ENCODE measurements at regions not wholly inside any gene's neighbourhood (a gene's known extent, or its start where the extent isn't known, plus 50 kb on each side); places are given as distances from the start of the nearest gene placed in this dataset.

DNA sequence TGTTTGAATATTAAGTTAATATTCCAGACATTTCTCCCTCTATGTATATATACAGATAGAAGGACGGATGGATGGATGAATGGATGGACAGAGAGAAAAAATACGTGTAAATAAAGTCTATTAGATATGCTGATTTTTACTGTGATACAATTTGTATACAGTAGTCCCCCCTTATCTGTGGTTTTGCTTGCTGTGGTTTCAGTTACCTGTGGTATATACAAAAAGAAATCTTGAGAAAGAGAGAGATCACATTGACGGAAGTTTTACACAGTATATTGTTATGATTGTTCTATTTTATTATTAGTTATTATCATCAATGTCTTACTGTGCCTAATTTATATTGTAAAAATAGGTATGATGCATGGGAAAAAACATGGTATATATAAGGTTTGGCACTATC, 290.2 kb downstream of the UTRN start:
- no peaks in the 10 kb centered on the region for H3K27me3 Mint-ChIP-seq
- ChIA-PET POLR2A (no interaction called here), CTCF (no interaction called here)

DNA sequence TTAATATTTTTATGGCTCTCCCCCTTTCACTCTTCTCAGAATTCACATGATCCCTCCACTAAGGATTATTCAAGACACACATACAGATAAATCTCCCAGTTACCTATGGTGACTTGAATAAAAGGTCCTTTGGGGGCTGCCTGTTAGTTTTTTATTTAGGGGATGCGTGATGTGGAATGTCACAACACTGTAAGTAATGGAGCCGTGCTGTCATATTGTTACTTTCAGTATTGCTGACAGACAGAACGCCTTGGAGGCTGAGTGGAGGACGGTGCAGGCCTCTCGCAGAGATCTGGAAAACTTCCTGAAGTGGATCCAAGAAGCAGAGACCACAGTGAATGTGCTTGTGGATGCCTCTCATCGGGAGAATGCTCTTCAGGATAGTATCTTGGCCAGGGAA, 291.7 kb downstream of the UTRN start:
- H3K27me3 Mint-ChIP-seq = no peaks in the 10 kb centered on the region
- peaks cover 42% of the 10 kb centered on the region for H3K4me1 Mint-ChIP-seq
- ChIA-PET CTCF (interaction anchor here (1.0 kb wide), 1 partner anchor 9 kb away, joined by 4 read pairs; no protein-coding TSS in a partner anchor), POLR2A (no interaction called here)
- H3K4me3 Mint-ChIP-seq = no peak overlapping the region
- peaks cover 55% of the 10 kb centered on the region for H3K36me3 Mint-ChIP-seq (ENCODE audit: low read depth)
- peaks cover 8% of the 10 kb centered on the region for H3K9me3 Mint-ChIP-seq
- no peak for DNase-seq
- H3K27ac Mint-ChIP-seq = peak overlapping the region; percentile 2

More for the DNA sequence above, 290.2 kb downstream of the UTRN start:
- peaks cover 55% of the 10 kb centered on the region for H3K36me3 Mint-ChIP-seq (ENCODE audit: low read depth)
- DNase-seq = no peak
- peaks cover 29% of the 10 kb centered on the region for H3K4me1 Mint-ChIP-seq
- H3K9me3 Mint-ChIP-seq = peaks cover 8% of the 10 kb centered on the region
- H3K27ac Mint-ChIP-seq = no peak overlapping the region
- H3K4me3 Mint-ChIP-seq = no peak overlapping the region

DNA sequence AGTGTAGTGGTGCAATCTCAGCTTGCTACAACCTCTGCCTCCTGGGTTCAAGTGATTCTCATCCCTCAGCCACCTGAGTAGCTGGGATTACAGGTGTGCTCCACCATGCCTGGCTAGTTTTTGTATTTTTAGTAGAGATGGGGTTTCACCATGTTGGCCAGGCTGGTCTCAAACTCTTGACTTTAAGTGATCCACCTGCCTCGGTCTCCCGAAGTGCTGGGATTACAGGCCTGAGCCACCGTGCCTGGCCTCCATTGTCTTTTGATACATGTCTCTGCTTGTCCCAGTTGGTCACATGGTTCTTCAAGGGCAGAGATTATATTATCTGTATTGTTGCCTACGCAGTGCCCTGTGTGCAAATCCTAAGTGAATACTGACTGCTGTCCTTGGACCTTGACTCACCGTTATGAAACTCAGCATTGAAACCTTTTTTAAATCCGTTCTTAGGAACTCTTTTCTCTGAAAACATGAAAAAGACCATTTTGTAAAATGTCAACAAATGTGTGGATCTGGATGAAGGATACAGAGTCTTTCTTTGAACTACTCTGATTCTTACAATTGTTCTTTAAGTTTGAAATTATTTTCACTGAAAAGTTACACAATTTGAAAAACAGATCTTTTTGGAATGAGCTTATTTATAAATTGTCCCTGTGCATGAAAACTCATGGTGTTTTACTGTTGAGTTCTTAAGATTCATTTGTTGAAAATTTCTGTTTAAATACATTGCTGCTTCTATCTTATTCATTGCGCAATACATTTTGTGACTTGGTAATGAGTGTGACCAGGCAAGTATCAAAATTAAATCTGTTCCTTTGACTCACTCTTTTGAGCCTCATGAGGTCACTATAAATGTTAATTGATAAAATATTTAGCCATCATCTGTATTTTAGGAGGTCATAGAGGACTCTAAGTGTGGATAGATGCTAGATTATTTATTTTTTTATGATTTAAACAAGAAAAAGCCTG, 293.5 kb downstream of the UTRN start:
- Mint-ChIP-seq H3K4me1 (peaks cover 60% of the 10 kb centered on the region), H3K27me3 (no peaks in the 10 kb centered on the region), H3K9me3 (no peaks in the 10 kb centered on the region), H3K36me3 (ENCODE audit: low read depth) (peaks cover 44% of the 10 kb centered on the region), H3K4me3 (no peak overlapping the region), H3K27ac (no peak overlapping the region)
- no peak for DNase-seq
- ChIA-PET POLR2A (no interaction called here), CTCF (no interaction called here)

DNA sequence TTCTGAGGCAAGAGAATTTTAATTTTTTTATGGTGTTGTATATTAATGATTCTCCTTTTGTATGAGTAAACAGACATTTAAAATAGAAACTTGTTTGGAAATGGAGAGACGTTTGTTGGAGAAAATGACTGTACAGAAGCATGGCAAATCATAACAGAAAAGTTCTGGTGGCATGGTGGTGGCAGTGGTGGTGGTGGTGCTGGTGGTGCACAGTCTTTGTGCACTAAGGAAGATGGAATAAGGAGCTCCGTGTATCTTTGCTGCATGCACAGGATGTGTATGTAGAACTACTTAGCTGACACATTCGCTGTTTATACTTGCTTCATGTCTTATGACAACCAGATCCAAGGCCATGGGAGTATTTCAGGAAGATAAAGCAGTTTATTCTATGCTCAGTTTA, 294.9 kb downstream of the UTRN start:
- Mint-ChIP-seq H3K4me3 (no peak overlapping the region), H3K27ac (peak overlapping the region; percentile 16), H3K27me3 (no peaks in the 10 kb centered on the region), H3K9me3 (no peaks in the 10 kb centered on the region), H3K4me1 (peaks cover 62% of the 10 kb centered on the region), H3K36me3 (ENCODE audit: low read depth) (peaks cover 40% of the 10 kb centered on the region)
- ChIA-PET CTCF (no interaction called here), POLR2A (interaction anchor here (1.7 kb wide), 1 partner anchor 13 kb away, joined by 6 read pairs; no protein-coding TSS in a partner anchor)
- peak; percentile 46 for DNase-seq

DNA sequence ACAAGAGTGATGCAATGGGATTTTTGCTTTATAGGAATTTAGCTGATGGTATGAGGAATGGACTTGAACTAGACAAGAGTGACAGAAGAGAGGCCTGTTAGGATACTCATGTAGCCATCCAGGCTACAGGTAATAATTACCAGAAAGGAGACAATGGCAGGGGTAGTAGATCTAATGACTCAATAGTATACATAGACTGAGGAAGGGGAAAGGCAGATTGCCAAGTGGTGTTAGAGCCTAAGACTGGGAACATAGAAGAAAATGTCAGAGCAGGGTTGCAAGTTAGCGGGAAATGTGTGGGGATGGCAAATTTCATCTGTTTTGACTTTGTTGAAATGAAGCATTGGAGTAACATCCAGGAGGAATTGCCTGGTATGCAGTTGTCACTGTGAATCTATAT, 295.6 kb downstream of the UTRN start:
- no peak for DNase-seq
- no peaks in the 10 kb centered on the region for H3K9me3 Mint-ChIP-seq
- no peak overlapping the region for H3K4me3 Mint-ChIP-seq
- H3K27me3 Mint-ChIP-seq = no peaks in the 10 kb centered on the region
- H3K27ac Mint-ChIP-seq = no peak overlapping the region
- H3K36me3 Mint-ChIP-seq (ENCODE audit: low read depth) = peaks cover 40% of the 10 kb centered on the region
- ChIA-PET CTCF (interaction anchor here (0.8 to 1.2 kb wide), 2 partner anchors 10 to 12 kb away, joined by 3 to 5 read pairs; no protein-coding TSS in a partner anchor), POLR2A (interaction anchor here (1.7 kb wide), 1 partner anchor 14 kb away, joined by 6 read pairs; no protein-coding TSS in a partner anchor)
- peaks cover 60% of the 10 kb centered on the region for H3K4me1 Mint-ChIP-seq

DNA sequence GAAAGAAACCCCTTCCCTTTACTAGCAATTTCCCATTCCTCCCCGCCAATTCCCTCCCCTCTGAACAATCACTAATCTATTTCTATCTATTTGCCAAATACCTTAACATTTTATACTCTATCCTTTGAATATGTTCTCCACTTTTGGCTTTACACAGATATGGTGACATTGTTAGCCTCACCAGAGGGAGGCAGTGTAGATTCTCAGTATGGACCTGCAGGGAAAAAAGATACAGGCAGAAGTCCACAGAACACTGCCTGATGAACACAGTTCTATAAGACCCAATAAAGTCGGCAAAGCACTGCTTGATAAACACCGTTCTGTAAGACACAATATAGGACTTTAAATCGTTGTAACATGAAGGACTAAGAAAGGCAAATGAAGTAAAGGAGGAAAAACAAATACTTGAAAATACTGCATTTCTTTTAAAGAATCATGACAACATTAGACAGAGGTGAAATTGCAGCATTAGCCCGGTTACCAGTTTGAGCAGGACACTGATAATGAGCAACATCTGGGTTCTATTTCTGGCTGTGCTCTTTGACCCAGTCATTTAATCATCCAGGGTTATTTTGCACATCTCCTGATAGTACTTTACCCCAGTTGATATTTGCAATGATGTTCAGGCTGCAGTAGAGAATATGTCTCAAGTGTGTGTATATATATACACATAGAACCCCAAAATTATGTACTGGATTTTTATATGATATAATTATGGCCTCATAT, 296.8 kb downstream of the UTRN start:
- peak overlapping the region; percentile 92 for H3K27ac Mint-ChIP-seq
- ChIA-PET CTCF (interaction anchor here (0.8 to 1.8 kb wide), 5 partner anchors 11 to 22 kb away, joined by 3 to 5 read pairs (median 4); no protein-coding TSS in a partner anchor), POLR2A (interaction anchor here (1.6 to 2.7 kb wide), 4 partner anchors 15 to 22 kb away, joined by 6 to 17 read pairs (median 10); no protein-coding TSS in a partner anchor)
- peaks cover 61% of the 10 kb centered on the region for H3K4me1 Mint-ChIP-seq
- no peak for DNase-seq
- no peaks in the 10 kb centered on the region for H3K9me3 Mint-ChIP-seq
- no peak overlapping the region for H3K4me3 Mint-ChIP-seq
- H3K36me3 Mint-ChIP-seq (ENCODE audit: low read depth) = peaks cover 37% of the 10 kb centered on the region
- H3K27me3 Mint-ChIP-seq = no peaks in the 10 kb centered on the region

DNA sequence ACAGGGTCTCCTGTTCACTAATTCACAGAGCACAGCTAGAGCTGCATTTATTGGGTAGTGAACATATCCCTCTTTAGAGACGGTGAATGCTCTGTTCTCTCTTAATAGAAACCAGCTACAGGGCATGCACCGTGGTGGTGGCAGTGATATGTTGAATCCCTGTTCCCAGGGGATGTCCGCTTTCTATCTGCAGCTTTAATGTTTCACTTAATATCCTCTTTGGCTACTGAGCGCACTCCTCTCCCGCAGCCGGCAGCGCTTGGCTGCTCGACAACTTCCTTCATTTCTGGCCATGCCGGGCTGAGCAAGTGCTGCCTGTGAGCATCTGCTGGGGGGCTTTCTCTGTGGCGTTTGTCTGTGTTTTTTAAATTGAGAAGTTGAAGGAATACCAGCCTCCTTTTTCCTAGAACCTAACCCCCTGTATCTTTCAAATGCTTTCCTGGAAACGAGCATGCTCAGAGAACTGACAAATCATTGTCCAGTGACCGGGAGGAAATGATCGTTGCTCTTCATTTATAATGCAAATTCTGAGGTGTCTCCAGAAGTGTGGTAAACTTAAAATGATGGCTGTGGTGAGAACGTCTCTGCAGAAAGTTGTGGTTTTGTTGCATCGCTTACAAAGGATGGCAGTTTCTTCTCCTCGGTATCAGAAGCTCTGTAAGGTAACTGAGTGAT, 297.9 kb downstream of the UTRN start:
- Mint-ChIP-seq H3K36me3 (ENCODE audit: low read depth) (peaks cover 40% of the 10 kb centered on the region), H3K4me1 (peaks cover 65% of the 10 kb centered on the region), H3K9me3 (no peaks in the 10 kb centered on the region), H3K27ac (peak overlapping the region; percentile 92), H3K4me3 (peak overlapping the region; percentile 77), H3K27me3 (no peaks in the 10 kb centered on the region)
- CTCF ChIA-PET = interaction anchor here (0.6 to 2.2 kb wide), 10 partner anchors 13 to 367 kb away, joined by 3 to 6 read pairs (median 3); no protein-coding TSS in a partner anchor
- DNase-seq = peak; percentile 67
- POLR2A ChIA-PET = interaction anchor here (0.7 to 2.7 kb wide), 11 partner anchors 14 to 1232 kb away, joined by 3 to 17 read pairs (median 4); partner anchors contain the start of gene FBXO30

DNA sequence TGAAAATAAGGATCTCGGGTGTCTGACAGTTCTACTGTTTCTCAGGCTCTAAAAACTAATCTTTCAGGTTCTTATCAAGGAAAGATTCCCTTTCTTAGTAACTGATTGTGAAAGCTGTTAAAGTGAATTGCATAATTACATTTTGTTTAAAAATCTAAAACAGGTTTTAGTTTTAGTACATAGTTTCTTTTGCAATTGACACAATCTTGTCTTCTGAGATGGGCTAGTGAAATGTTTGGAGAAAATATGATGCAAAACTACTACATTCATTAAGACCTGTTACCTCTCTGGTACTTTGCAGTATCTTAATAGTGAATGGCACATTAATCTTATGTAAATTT, 298.4 kb downstream of the UTRN start:
- Mint-ChIP-seq H3K27me3 (no peaks in the 10 kb centered on the region), H3K4me1 (peaks cover 66% of the 10 kb centered on the region), H3K9me3 (no peaks in the 10 kb centered on the region), H3K27ac (peak overlapping the region; percentile 92), H3K4me3 (peak overlapping the region; percentile 77), H3K36me3 (ENCODE audit: low read depth) (peaks cover 39% of the 10 kb centered on the region)
- CTCF ChIA-PET = interaction anchor here (0.6 to 2.2 kb wide), 8 partner anchors 12 to 367 kb away, joined by 3 to 6 read pairs (median 3); no protein-coding TSS in a partner anchor
- POLR2A ChIA-PET = interaction anchor here (0.7 to 2.7 kb wide), 11 partner anchors 14 to 1231 kb away, joined by 3 to 17 read pairs (median 4); partner anchors contain the start of gene FBXO30
- DNase-seq = no peak

DNA sequence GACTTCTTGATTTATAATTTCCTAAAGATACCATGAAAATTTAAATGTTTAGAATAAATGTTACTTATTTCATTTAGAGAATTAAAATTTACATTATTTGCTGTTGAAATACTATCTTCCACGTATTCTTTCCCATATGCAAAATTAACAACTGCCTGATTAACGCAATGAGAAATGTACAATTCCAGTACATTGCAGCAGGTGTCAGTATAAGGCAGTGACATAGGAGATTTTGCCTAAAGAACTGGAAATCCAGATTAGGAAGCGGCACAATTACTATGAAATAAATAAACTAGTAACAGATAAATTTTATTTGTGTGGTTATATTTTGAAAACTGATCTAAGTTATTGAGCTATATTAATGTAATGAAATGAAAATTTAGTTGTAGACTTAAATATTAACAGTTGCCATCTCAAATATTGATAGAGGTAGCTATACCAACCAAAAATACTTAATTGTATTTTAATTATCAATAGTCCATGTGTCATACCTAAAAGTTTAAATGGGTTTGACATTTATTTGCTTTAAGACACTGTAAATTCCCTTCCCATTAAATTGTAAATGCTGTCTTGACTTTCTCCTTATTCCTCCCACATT, 300.2 kb downstream of the UTRN start:
- ChIA-PET POLR2A (no interaction called here), CTCF (interaction anchor here (0.7 to 2.7 kb wide), 10 partner anchors 11 to 631 kb away, joined by 3 to 12 read pairs (median 3); no protein-coding TSS in a partner anchor)
- H3K4me3 Mint-ChIP-seq = no peak overlapping the region
- H3K4me1 Mint-ChIP-seq = peaks cover 61% of the 10 kb centered on the region
- no peak for DNase-seq
- no peak overlapping the region for H3K27ac Mint-ChIP-seq
- H3K27me3 Mint-ChIP-seq = no peaks in the 10 kb centered on the region
- no peaks in the 10 kb centered on the region for H3K9me3 Mint-ChIP-seq
- peaks cover 29% of the 10 kb centered on the region for H3K36me3 Mint-ChIP-seq (ENCODE audit: low read depth)

DNA sequence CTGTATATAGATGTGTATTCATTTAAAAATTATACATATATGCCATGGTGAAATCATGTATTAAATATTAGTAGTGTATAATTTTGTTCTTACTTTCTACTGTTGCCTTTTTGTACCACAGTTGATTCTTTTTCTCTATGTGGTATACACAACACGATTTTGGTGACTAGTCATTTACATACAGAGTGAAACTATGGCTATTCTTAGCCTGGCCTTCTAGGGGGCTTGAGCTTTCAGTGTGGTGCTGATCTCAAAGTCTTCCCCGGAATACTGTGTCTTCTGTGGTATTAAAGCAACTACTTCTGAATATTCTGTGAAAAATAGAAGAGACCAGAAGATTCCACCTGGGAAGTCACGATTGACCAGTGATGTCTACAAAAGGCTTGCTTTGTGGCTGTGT, 301.9 kb downstream of the UTRN start:
- Mint-ChIP-seq H3K4me3 (no peak overlapping the region), H3K9me3 (no peaks in the 10 kb centered on the region), H3K27ac (no peak overlapping the region), H3K4me1 (peaks cover 46% of the 10 kb centered on the region), H3K27me3 (no peaks in the 10 kb centered on the region), H3K36me3 (ENCODE audit: low read depth) (peaks cover 31% of the 10 kb centered on the region)
- no peak for DNase-seq
- POLR2A ChIA-PET = no interaction called here
- CTCF ChIA-PET = interaction anchor here (1.4 to 2.7 kb wide), 2 partner anchors 192 to 345 kb away, joined by 4 to 12 read pairs; no protein-coding TSS in a partner anchor

DNA sequence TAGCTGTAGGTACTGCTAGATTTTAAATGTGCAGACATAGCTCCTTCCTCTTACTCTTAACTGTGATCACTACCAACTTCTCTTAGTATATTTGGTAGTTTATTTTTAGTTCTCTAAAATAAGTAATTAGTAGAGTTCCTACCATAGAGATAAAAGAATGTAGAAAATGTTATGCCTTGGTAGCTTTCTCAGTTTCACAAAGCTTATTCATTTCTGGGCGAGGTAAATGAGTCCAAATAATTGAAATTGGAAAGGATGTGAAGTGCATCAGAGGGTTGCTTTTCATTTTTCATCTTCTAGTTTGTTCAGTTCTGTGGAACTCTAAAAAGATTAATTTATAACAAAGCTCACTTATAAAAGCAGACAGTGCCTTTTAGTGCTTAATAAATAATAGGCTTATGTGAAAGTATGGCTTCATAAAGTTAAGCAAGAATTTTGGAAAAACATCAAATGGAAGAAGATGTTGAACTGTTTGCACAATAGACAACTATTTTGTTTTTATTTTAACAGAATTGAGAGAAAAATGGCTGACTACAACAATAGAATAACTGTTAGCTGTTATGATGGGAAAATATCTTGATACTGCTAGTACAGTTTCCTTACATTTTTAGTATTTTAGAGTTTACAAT, 303.7 kb downstream of the UTRN start:
- Mint-ChIP-seq H3K9me3 (no peaks in the 10 kb centered on the region), H3K27me3 (no peaks in the 10 kb centered on the region), H3K4me3 (no peak overlapping the region), H3K27ac (no peak overlapping the region), H3K4me1 (peaks cover 29% of the 10 kb centered on the region), H3K36me3 (ENCODE audit: low read depth) (peaks cover 44% of the 10 kb centered on the region)
- CTCF ChIA-PET = interaction anchor here (1.3 to 1.6 kb wide), 2 partner anchors 8 to 191 kb away, joined by 3 to 4 read pairs; no protein-coding TSS in a partner anchor
- no peak for DNase-seq
- POLR2A ChIA-PET = interaction anchor here (1.0 kb wide), 1 partner anchor 8 kb away, joined by 3 read pairs; no protein-coding TSS in a partner anchor

Data from activated CD4-positive, alpha-beta memory T cell treated with anti-CD3 and anti-CD28 coated beads, Interleukin-2, amount 10 ng/mL, durations not matched to agents 7 days and 5 days (primary cell).